HEK293T (cell line): ENCODE measurements at regions not wholly inside any gene's neighbourhood (a gene's known extent, or its start where the extent isn't known, plus 50 kb on each side); places are given as distances from the start of the nearest gene placed in this dataset.

Experiments
- BHLHE40 ChIP-seq: fragments of 450-650 bp; IDR thresholded peaks from 2 replicates; pipeline ENCODE4 v1.6.1; 2016; ENCODE audit warnings: mild to moderate bottlenecking, moderate library complexity, borderline replicate concordance
- ELF4 ChIP-seq: fragments of 450-650 bp; IDR thresholded peaks from 2 replicates; pipeline ENCODE4 v1.6.1; 2017; ENCODE audit warnings: antibody characterized with exemption

DNA sequence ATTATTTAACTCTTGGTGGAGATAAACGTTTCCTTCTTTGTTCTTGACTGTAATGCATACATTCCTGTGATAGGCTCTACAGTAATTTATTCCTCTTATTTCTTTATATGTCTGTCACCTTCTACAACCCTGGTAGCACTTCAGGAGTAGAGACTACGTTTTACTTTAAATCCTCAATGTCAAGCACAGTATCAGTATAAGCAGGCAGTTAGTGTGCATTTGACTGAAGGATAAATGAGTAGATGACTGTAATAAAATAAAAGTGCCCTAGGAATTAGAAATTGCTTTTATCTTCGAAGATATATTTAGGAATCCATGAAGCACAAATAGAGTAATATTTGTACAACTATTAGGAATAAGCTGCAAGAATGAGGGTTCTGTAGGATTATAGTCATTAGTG lies 599.6 kb upstream of the PRMT6 start:
- TF ChIP-seq BHLHE40 (no peak), ELF4 (no peak)
